Neural progenitor cell (in vitro differentiated cells): ENCODE measurements at regions not wholly inside any gene's neighbourhood (a gene's known extent, or its start where the extent isn't known, plus 50 kb on each side); places are given as distances from the start of the nearest gene placed in this dataset.

ENCODE experiments used
- EZH2 ChIP-seq: fragments of 200-600 bp; sonication (generic); IDR thresholded peaks from 2 replicates; pipeline ENCODE4 v1.6.1; 2017; ENCODE audit warnings: antibody characterized with exemption, mild to moderate bottlenecking, moderate library complexity
- EZH2phosphoT487 ChIP-seq: fragments of 200-600 bp; sonication (generic); IDR thresholded peaks from 2 replicates; pipeline ENCODE4 v1.6.1; 2017; ENCODE audit warnings: antibody characterized with exemption
- TF ChIP-seq, protein P1 (sequence below): fragments of 200-600 bp; sonication (generic); IDR thresholded peaks from 2 replicates; pipeline ENCODE4 v1.5.1; 2017; ENCODE audit warnings: antibody characterized with exemption, mild to moderate bottlenecking

DNA sequence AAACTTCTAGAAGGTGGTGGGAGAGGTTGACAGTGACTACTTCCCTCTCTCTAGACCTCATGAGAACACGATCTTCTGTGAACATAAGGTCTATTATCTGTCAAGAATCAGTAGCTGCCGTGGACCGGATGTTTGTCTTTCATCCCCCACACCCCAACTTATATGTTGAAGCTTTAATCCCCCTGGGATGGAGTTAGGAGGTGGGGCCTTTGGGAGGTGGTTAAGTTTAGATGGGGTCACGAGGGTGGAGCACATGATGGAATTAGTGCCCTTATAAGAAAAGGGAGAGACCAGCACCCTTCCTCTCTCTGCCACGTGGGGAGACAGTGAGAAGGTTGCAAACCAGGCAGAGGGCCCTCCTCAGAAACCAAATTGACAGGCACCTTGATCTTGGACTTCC, 409.1 kb downstream of the QKI start:
- TF ChIP-seq, protein P1, sequence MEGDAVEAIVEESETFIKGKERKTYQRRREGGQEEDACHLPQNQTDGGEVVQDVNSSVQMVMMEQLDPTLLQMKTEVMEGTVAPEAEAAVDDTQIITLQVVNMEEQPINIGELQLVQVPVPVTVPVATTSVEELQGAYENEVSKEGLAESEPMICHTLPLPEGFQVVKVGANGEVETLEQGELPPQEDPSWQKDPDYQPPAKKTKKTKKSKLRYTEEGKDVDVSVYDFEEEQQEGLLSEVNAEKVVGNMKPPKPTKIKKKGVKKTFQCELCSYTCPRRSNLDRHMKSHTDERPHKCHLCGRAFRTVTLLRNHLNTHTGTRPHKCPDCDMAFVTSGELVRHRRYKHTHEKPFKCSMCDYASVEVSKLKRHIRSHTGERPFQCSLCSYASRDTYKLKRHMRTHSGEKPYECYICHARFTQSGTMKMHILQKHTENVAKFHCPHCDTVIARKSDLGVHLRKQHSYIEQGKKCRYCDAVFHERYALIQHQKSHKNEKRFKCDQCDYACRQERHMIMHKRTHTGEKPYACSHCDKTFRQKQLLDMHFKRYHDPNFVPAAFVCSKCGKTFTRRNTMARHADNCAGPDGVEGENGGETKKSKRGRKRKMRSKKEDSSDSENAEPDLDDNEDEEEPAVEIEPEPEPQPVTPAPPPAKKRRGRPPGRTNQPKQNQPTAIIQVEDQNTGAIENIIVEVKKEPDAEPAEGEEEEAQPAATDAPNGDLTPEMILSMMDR: no peak
- TF ChIP-seq EZH2: no peak
- TF ChIP-seq EZH2phosphoT487: no peak
